Ramos (cell line): ENCODE measurements at regions not wholly inside any gene's neighbourhood (a gene's known extent, or its start where the extent isn't known, plus 50 kb on each side); places are given as distances from the start of the nearest gene placed in this dataset.

Source experiments
- in situ Hi-C: fragments of 300-500 bp; cut with MboI; formaldehyde crosslinking; loops from one replicate; pipeline ENCODE4 v1.14.3; 2022; ENCODE audit warnings: low sequenced_read_pairs; ENCODE audit not compliant: unreplicated experiment

DNA sequence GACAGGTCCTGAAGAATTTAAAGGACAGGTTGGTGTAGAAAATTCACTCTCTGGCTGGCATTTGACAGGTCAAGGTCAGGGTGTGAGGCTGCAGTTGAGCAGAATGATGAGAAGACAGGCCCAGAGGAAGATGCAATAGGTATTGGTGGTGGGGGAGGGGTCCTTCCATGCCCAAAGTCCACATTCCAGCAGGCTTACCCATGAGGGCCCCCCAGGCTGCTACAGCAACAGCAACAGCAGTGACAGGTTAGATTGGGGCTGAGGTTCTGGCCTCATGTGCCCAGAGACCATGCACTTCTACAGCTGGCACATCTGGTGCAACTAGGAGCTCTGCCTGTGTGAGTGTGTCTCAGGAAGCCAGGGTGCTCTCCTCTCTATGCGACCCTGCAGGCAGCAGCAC is 223.5 kb upstream of the GHITM start:
- in situ Hi-C loops = no loop called here

DNA sequence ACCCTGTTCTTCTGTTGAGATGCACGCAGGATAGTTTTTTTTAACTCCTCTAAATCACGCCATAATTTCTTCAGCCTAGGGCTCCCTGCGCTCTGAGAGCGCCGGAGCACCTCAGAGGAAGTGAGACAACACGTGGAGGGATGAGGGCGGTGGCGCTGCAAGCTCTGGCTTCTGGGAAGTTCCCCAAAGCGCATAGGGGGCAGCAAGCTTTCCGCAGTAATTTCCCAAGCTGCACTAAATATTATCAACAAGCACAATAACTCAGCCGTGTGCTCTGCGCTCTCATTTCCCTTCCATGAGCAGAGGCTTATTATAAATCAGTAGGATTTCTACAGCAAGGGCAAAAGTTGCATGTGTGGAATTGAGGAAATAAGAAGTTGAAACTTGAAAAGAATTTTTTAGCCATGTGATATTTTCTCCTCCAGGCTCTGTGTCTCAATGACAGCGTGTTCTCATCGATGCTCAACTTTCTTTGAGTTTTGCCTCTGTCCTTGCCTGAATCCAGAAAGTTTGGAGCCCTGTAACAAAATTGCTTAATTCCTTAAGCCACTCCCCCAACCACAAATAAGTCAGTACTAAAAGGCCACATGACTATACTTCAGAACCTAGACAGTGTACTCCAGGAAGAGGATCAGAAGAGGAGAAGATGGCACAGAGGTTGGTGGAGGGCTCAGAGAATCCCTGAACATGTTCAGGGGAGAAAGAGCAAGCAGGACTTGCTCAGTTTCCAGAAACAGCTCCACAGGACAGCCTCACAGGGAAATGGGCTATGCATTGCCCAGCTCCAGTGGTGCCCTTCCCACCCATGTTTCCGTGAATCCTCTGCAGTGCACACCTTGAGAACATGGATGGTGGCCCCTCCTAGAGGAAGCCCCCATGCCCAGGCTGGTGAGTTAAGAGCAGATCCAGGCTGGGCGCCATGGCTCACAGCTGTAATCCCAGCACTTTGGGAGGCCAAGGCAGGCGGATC is 221.5 kb upstream of the GHITM start:
- in situ Hi-C loops = no loop called here

DNA sequence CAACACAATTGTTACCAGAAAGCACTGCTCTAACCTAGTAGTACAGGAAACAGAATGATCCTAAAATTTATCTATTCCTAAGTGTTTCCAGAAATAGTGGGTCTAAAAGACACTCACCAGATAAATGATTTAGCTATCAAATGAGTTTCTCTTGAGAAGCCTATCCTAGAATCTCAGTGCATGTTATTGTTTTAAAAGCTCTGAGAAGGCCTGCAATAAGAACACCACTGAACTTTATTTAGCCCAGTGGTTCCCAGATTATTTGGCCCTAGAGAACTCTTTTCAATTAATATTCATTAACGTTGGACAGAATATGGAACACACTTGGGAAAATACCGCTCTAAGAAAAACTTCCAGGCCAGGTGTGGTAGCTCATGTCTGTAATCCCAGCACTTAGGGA is 220.1 kb upstream of the GHITM start:
- in situ Hi-C loops = no loop called here

DNA sequence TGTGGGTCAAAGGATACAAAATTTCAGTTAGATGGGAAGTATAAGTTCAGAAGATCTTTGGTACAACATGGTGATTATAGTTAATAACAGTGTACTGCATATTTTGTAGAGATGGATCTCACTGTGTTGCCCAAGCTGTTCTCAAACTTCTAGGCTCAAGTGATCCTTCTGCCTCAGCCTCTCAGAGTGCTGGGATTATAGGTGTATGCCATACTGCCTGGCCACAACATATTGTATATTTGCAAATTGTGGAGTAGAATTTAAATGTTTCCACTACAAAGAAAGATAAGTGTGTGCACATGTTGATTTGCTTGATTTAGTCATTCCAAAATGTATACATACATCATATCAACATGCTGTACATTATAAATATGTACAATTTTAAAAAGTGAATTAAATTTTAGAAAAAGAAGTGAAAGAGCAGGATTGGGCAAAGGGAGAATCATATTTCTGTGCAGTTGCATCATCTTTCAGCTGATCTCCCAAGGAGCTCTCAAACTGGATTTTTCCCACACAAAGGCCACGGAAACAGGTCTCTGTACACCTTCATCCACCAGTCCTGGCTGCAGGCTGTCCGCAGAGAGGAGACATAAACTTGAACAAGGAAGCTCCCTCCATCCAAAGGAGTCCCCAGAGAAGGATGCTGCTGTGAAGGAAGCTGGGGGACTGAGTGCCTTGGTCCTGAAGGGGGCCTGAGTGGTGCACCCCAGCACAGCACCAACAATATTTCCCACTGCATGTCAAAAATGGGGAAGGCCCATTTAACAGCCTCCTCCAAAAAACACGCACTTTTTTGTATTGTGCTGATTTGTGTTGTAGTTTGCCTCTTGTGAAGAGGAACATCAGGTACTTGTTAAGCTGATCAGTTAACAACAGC is 217.1 kb upstream of the GHITM start:
- in situ Hi-C loops = no loop called here

DNA sequence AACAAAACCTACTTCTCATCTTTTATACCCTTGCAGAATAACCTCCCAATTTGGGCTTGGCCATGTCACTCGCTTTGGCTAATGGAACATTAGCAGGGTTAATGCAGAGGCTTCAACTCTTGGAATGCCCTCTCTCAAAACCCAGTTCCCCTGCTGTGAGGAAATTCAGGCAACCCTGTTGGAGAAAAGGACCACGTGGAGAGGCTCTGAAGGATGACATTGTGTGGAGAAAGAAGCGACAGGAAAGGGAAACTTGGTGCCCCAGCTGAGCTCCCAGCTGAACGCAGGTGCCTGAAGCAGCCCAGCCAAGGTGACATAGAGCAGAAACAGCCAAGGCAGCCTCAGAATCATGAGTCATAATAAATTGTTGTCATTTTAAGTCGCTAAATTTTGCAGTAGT is 214.2 kb upstream of the GHITM start:
- in situ Hi-C loops = no loop called here

DNA sequence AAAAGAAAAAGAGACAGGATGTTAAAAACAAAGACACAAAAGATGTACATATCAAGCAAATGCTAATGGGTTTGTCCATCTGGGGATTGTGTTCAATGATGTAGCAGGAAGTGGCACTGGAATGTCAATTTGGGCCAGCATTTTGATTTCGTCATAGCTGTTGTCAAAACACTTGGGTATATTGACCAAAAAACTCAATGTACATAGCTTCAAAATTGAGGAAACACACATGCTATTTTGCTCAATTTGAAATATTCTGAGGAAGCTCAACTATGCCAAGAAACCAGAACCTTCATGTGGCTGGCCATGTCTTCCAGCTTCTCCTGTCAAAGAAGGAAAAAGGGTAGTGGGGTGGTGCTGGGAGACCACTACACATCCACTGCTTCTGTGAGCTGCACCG is 212.7 kb upstream of the GHITM start:
- in situ Hi-C loops = no loop called here

DNA sequence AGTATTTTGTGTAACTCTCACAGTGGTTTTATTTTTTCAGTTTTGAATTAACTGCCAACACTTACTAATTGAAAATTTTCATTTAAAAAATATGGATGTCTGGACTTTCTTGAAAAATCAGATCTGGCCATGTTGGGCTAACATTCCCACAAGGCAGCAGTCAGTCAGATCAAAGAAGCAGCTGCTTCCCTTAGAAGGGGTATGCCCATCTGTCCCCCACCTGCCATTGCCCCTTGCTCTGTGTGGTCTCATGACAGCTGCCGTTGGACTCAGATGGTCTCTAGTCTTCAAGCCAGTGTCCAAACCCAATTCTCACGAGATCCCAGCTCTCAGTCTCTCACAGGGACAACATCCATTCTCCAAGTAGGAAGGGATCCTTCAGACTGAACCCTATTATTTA is 212.1 kb upstream of the GHITM start:
- in situ Hi-C loops = no loop called here

DNA sequence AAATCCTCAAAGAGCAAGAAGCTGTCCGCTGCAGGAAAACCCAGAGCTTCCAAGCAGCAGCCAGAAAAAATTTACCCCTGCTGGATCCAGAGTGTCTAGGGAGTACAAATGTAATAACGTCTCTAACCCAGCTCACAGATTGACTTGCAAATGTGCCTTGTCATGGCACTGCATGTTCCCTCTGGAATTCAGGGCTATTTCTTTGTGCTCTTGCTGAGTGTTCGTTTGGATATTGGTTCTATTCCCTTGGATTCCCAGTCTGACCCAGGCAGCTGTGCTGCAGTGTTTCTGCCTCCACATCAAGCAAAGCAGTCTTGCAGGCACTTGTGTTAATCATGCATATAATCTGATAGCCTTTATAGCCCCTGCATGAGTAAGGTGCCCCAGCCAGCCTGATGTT is 209.9 kb upstream of the GHITM start:
- in situ Hi-C loops = no loop called here

DNA sequence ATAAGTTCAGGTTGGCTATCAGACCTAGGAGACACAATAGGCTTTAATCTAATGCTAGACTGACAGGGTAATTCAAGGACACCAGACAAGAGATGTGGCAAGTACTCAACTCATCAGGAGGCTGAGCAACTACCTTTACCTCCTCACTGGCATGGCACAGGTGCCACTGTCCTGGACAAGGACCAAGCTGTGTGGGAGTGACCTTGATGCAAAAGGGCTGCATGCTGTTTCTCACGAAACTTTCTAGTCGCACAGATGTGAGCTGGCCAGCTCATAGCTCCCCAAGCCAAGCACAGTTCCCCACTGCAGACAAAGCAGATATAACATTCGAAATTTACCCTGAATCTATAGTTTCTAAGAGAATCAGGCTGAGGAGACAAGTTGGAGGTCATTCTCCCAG is 207.6 kb upstream of the GHITM start:
- in situ Hi-C loops = no loop called here

DNA sequence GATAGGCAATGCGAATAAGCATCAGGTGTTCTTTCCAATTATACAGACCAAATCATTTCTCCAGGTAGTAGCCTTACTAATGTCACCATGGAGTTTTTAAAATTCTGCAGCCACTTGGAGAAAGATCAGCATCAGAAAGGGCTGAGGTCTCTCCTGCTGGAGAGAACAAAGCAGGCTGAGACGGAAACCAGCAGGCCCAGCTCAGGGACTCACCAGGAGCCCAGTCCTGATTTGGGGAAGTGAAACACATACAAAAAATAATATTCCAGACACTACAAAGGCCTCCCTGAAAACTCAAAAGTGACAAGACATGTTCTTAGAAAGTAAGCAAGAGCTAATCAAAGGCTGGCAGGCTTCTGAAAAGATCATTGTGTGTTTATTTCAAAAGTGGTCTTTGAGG is 207.1 kb upstream of the GHITM start:
- in situ Hi-C loops = no loop called here

DNA sequence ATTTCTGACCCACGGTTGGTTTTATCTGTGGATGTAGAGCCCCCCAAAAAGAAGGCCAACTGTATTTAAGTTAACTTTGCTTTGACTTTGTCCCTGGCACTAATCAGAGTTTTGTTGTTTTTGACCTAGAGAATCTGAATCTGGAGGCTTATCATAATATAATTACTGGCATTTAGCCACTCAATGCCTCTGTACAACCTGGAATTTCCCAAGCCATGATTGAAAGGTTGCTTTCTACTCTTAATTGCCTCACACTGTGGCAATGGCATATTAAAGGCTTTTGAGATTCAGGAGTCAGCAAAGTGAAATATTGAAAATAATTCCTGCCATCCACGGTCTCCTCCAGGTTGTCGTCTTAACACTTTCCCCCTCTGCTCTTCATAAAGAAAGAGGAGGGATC is 205.2 kb upstream of the GHITM start:
- in situ Hi-C loops = no loop called here

DNA sequence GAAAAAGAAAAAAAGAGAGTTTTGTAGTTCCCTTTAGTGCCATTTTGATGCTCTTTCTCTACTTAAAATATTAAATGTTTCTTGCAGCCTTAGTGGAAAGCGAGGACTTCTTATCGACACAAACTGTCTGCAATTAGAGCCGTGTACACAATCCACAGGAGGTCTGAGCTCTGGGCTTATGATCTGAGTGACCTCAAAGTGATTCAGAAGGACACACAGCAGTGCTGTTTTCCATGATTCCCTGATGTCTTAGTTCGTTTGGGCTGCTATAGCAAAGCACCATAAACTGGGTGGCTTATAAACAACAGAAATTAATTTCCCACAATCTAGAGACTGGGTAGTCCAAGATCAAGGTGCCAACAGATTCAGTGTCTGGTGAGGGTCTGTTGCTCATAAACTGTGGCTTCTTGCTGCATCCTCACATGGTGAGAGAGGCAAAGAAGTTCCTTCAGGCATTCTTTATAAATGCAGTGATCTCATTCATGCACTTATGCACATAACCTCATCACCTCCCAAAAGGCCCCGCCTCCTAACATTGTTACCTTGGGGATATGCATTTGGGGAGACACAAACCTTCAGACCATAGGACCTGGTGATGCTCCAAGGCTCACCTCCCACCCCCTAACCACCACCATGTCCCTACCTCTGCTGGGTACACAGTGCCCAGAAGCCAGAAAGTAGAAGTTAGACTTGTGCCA is 204.5 kb upstream of the GHITM start:
- in situ Hi-C loops = no loop called here

DNA sequence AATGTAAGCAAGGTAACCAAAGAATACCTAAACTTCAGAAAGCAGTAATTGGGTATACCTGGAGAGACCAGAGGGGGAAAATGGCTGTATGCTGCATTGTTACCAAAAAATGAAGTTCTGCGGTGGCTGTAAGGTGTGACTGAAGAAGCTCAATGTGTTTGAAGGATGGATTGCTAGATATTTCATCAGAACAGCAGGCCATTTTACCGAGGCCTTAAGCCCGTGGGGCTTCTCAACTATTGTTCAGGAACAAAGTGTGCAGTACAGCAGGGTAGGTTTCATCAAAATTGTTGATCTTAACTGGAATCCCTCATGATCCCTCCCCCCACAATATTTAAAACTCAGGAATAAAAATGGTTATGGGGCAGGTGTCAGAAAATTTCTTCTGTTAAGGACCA is 204.0 kb upstream of the GHITM start:
- in situ Hi-C loops = no loop called here

DNA sequence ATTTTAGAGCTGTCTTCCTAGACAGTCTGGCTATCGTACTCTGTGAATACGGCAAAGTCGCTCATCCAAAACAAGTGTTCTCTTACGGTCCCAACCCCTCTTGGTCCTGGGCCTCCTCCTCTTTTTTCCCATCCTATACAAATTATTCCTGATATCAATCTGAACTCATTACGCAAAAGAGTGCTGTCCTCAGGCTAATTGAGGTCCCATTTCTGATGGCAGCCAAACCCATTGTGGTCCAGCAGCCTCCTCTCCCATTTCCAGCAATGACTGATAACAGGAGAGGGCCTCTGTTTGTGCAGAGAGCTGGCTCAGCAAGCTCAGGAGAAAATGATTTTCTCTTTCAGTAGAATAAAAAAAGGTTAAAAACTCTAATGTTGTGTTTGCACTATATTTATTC is 203.4 kb upstream of the GHITM start:
- in situ Hi-C loops = no loop called here

DNA sequence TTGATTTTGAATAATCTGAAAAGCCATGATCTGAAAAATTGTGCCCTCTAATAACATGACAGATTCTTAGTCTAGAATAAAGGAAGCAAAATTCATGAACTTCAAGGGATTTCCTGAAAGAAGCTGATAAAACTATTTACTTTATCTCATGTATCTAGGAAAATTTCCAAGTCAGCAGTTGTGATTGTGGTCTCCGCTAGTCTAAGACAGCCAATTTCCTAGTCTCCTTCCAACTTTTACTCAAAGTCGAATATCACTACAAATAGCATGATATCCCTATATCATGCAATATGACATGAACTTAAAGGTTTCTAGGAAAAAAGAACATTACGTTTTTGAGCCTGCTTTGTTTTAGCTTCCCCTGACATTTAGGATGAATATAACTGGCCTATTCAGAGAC is 202.1 kb upstream of the GHITM start:
- in situ Hi-C loops = no loop called here

DNA sequence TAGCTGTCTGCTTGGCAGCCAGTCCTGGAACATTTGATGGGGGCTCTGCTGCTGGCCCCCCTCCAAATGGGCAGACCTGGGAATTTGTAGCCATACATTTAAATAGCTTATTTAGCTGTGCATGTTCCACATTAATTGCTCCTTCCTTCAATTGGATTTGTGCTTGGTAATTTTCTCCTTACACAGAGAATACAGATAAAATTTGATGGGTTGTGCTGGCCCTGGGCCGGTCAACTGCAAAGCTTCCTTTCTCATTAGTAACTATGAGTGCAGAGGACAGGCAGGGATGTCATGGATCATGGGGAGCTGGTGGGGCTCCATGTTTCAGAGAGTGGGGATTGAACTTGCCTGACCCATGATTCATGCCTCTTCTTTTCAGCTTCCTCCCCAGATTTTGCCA is 201.5 kb upstream of the GHITM start:
- in situ Hi-C loops = no loop called here

DNA sequence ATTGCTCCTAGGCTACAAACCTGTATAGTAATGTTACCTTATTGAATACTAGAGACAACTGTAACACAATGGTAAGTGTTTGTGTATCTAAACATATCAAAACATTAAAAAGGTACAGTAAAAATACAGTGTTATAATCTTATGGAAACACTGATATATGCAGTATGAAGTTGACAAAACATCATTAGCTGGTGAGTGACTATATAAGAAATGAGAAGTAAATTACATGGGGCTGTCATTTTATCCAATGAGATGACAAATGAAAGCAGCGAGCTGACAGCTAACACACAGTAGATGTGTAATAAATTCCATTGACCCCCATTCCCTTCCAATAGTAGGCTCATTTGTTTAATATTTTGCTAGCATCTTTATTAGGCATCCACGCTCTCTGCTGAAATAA is 198.1 kb upstream of the GHITM start:
- in situ Hi-C loops = no loop called here

DNA sequence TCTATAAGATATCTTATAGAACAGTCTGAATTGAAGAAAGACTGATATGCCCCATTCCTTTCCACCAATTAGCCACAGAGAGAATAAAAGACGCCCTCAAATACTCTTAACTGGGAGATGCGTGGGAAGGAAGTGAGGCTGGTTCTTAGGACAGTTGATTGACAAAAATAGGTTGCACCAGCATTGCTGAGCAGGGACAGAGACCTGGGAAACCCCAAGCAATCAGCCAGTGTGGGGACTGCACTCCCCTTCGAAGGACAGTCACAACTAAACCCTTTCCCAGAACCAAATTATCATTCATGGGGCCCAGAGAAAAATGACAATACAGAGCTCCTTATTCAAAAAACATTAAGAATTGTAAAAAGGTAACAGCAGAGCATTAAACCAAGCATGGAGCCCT is 196.9 kb upstream of the GHITM start:
- in situ Hi-C loops = no loop called here

DNA sequence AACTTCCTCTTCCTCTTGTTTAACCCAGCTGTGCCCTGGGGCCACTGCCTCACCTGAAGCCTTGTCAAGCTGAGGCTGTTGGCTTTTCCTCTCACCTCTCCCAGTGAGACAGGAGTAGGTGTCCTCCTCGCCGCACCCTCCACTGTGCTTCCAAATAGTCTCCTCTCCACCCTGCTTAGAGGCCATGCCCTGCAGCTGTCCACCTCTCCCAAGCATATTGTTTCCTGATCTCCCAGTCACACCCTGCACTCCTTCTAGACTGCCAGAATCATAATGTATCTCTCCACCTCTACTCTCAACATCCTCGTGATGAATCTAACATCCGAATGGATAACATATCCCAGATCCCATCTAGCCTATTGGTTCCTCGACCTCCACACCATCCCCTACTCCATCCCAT is 196.3 kb upstream of the GHITM start:
- in situ Hi-C loops = no loop called here

DNA sequence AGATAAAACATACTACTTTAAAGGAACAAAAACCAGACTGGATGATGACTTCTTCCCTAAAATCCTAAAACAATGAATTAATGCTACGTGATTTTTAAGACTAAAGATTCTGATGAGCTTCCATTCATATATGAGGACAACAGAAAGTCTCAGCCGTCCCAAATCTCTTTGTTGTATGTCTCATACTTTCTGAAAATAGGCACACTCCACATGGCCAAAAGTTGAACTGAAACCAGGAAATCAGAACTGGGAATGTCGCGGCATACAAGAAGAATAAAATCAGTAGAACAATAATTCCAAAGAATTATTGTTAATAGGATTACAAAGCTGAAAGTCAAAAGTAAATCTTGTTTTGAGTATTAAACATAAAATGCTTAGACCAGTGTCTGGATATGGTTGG is 195.4 kb upstream of the GHITM start:
- in situ Hi-C loops = no loop called here
